HepG2 (cell line): ENCODE measurements at regions not wholly inside any gene's neighbourhood (a gene's known extent, or its start where the extent isn't known, plus 50 kb on each side); places are given as distances from the start of the nearest gene placed in this dataset.

Experiments used
- ATAC-seq: fragments of 200-7000 bp; cut with Tn5 transposase; 3 replicates; pipeline ENCODE4 v1.9.1; 2020; ENCODE audit warnings: mild to moderate bottlenecking, moderate library complexity
- BruUV-seq: library from RNA; stranded (reverse); fragments of 400-500 nt; replicated peaks from 2 replicates; lab custom pipeline; 2021; lab: Mats Ljungman, UMichigan
- CTCF ChIA-PET: fragments of 300-600 bp; formaldehyde crosslinking; extraction: SDS; loops from one replicate; lab custom pipeline; 2021; ENCODE audit warnings: low total read pairs, inconsistent platforms, low intra/inter-chr PET ratio; lab: Yijun Ruan, JAX
- POLR2A ChIA-PET: fragments of 350-600 bp; sonication (Branson Sonifier 250); formaldehyde crosslinking; loops from one replicate; lab custom pipeline; 2020; ENCODE audit warnings: antibody characterized with exemption, inconsistent platforms; lab: Yijun Ruan, JAX
- DNase-seq: peaks from one replicate; pipeline ENCODE4 v3.0.0-alpha.2; 2015; ENCODE audit warnings: low spot score
- FAIRE-seq: peaks from 3 replicates; lab custom pipeline; 2011; peaks lifted over from hg19 to GRCh38; lab: Jason Lieb, UNC
- H2AFZ ChIP-seq: one replicate; pipeline ENCODE4 v1.6.1; 2011; ENCODE audit warnings: low read length, inconsistent platforms
- H3K27ac ChIP-seq: fragments of 300-600 bp; 3 replicates; pipeline ENCODE4 v1.8.0; 2011; ENCODE audit warnings: mixed run types, mild to moderate bottlenecking, mixed read lengths, low read length, inconsistent platforms; ENCODE audit not compliant: insufficient read depth; ENCODE audit errors: extremely low read length
- H3K27me3 ChIP-seq, 2 experiments: fragments of 200-600 bp in 1 of 2; 2 replicates in 1 of 2; 3 replicates in 1 of 2; pipeline versions ENCODE4 v1.6.0 to v1.8.0; 2011; ENCODE audit warnings: low read length in 2 of 2, mild to moderate bottlenecking in 2 of 2, moderate library complexity in 2 of 2, inconsistent platforms in 1 of 2; ENCODE audit not compliant: insufficient read depth in 2 of 2, control insufficient read depth in 1 of 2
- H3K36me3 ChIP-seq, 2 experiments: fragments of 200-600 bp in 1 of 2; replicated peaks in 1 of 2; 2 replicates in 1 of 2; 3 replicates in 1 of 2; pipeline versions ENCODE4 v1.5.1 to v1.8.0; 2011; ENCODE audit warnings: low read length in 2 of 2, inconsistent platforms in 1 of 2; ENCODE audit not compliant: insufficient read depth in 2 of 2, control insufficient read depth in 1 of 2
- H3K4me1 ChIP-seq: 2 replicates; pipeline ENCODE4 v1.5.1; 2012; ENCODE audit warnings: low read length, inconsistent platforms; ENCODE audit not compliant: insufficient read depth
- H3K4me2 ChIP-seq: 2 replicates; pipeline ENCODE4 v1.6.0; 2011; ENCODE audit warnings: low read depth, low read length, inconsistent platforms
- H3K4me3 ChIP-seq, 3 experiments: fragments of 200-600 bp in 1 of 3; sonication (generic), shearing (Covaris generic) in 1 of 3; replicated peaks in 1 of 3; 2 replicates each; pipeline ENCODE4 v1.5.1; 2011 to 2016; ENCODE audit warnings: low read length in 3 of 3, inconsistent platforms in 2 of 3, low read depth in 2 of 3, mild to moderate bottlenecking in 2 of 3, control low read depth in 1 of 3, mixed read lengths in 1 of 3; ENCODE audit not compliant: insufficient read depth in 1 of 3
- H3K79me2 ChIP-seq: one replicate; pipeline ENCODE4 v1.6.1; 2011; ENCODE audit warnings: low read length, inconsistent platforms; ENCODE audit not compliant: insufficient read depth
- H3K9ac ChIP-seq: 2 replicates; pipeline ENCODE4 v1.6.0; 2011; ENCODE audit warnings: mild to moderate bottlenecking, low read depth, low read length, inconsistent platforms; ENCODE audit not compliant: insufficient read depth
- H3K9me3 ChIP-seq: 2 replicates; pipeline ENCODE4 v1.5.1; 2012; ENCODE audit warnings: mild to moderate bottlenecking, low read length
- H4K20me1 ChIP-seq: 2 replicates; pipeline ENCODE4 v1.6.0; 2011; ENCODE audit warnings: inconsistent platforms, mild to moderate bottlenecking, low read length, moderate library complexity; ENCODE audit not compliant: insufficient read depth
- AGO2 ChIP-seq: fragments of 200-400 bp; formaldehyde crosslinking; optimal IDR thresholded peaks from 2 replicates; pipeline ENCODE3; 2017; ENCODE audit warnings: mild to moderate bottlenecking, low read depth, low read length, moderate library complexity
- DNMT3B ChIP-seq: conservative IDR thresholded peaks from 2 replicates; pipeline ENCODE4 v1.6.1; 2016; ENCODE audit warnings: missing biosample characterization, control low read depth
- FOXK2 ChIP-seq: fragments of 450-650 bp; IDR thresholded peaks from 2 replicates; pipeline ENCODE4 v1.6.1; 2016
- GABPA ChIP-seq, 2 experiments: IDR thresholded peaks; 2 replicates each; pipeline ENCODE4 v1.6.1; 2011 to 2016; ENCODE audit warnings: low read depth in 2 of 2, low read length in 1 of 2, missing biosample characterization in 1 of 2, missing genetic modification characterization in 1 of 2
- HIVEP1 ChIP-seq: sonication (generic); formaldehyde crosslinking; IDR thresholded peaks from 2 replicates; pipeline ENCODE4 v1.4.0; 2020; ENCODE audit warnings: mild to moderate bottlenecking, missing genetic modification reagents
- MATR3 ChIP-seq: sonication (generic); formaldehyde crosslinking; IDR thresholded peaks from 2 replicates; pipeline ENCODE4 v1.4.0; 2020; ENCODE audit warnings: missing genetic modification reagents
- POLR2A ChIP-seq, 2 experiments: IDR thresholded peaks; 2 replicates each; pipeline ENCODE4 v1.6.1; 2011; ENCODE audit warnings: low read depth in 2 of 2, low read length in 2 of 2, mild to moderate bottlenecking in 1 of 2, moderate library complexity in 1 of 2; ENCODE audit not compliant: insufficient read depth in 1 of 2
- ZFAT ChIP-seq: sonication (generic); formaldehyde crosslinking; conservative IDR thresholded peaks from 2 replicates; pipeline ENCODE4 v1.8.1; 2023; ENCODE audit warnings: missing genetic modification reagents, inconsistent platforms
- ZNF264 ChIP-seq: sonication (generic); formaldehyde crosslinking; IDR thresholded peaks from 2 replicates; pipeline ENCODE4 v1.4.0; 2020; ENCODE audit warnings: missing genetic modification reagents
- ZNF383 ChIP-seq: sonication (generic); formaldehyde crosslinking; IDR thresholded peaks from 2 replicates; pipeline ENCODE4 v1.4.0; 2020; ENCODE audit warnings: missing genetic modification reagents, mild to moderate bottlenecking, borderline replicate concordance
- WGBS: methylation state at CpG from one replicate; pipeline ENCODE4 v1.1.6; 2017; ENCODE audit warnings: low lambda C conversion rate; 5-methylcytosine and 5-hydroxymethylcytosine counted together
- in situ Hi-C: cut with HindIII; loops from 2 replicates; pipeline ENCODE4 v1.10.0; 2017; ENCODE audit warnings: low pct_unique_long_range_greater_than_20kb; ENCODE audit not compliant: extremely low pct_ligation_motif_present
- intact Hi-C: fragments of 100-400 bp; cut with micrococcal nuclease; formaldehyde crosslinking; loops from one replicate; pipeline ENCODE4 v1.10.0; 2022; ENCODE audit not compliant: unreplicated experiment
- TF ChIP-seq, protein P1 (sequence below): sonication (generic); formaldehyde crosslinking; IDR thresholded peaks from 2 replicates; pipeline ENCODE4 v1.4.0; 2020; ENCODE audit warnings: mild to moderate bottlenecking, missing genetic modification reagents, borderline replicate concordance
- TF ChIP-seq, protein P2 (sequence below): sonication (generic); formaldehyde crosslinking; IDR thresholded peaks from 2 replicates; pipeline ENCODE4 v1.5.0; 2020; ENCODE audit warnings: mild to moderate bottlenecking, missing genetic modification reagents, moderate library complexity
- TF ChIP-seq, protein P3 (sequence below): sonication (generic); formaldehyde crosslinking; conservative IDR thresholded peaks from 2 replicates; pipeline ENCODE4 v1.4.0; 2020; ENCODE audit warnings: missing genetic modification reagents
- TF ChIP-seq, protein P4 (sequence below): sonication (generic); formaldehyde crosslinking; IDR thresholded peaks from 2 replicates; pipeline ENCODE4 v1.8.0; 2022; ENCODE audit warnings: mild to moderate bottlenecking, missing genetic modification reagents, moderate library complexity

DNA sequence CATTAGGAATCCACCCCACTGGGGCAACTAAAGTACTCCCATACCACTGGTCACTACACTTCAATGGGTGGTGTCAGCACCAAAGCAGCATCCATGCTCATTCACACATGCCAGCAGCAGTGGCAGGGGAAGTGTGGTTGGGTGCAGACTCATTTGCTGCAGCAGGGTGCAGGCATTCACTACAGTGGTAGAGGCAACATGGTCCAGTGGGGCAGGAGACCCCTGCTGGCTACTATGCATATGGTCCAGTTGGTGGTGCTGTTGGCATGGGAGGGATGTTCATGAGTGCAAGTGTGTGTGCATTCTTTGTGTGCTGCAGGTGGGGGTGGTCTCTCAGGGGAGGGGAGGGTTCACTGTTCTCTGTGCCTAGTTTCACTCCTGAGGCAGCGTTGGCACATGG is 908.4 kb upstream of the NOVA1 start:
- FAIRE-seq (no peak), ATAC-seq (no peak), DNase-seq (no peak)
- Histone ChIP-seq H3K36me3 (no peaks in the 10 kb centered on the region), H3K4me2 (no peak overlapping the region), H4K20me1 (no peaks in the 10 kb centered on the region), H3K4me3 (no peak overlapping the region), H2AFZ (no peak overlapping the region), H3K4me1 (no peaks in the 10 kb centered on the region), H3K27ac (no peak overlapping the region), H3K9ac (no peak overlapping the region), H3K27me3 (no peaks in the 10 kb centered on the region), H3K79me2 (no peaks in the 10 kb centered on the region), H3K9me3 (peaks cover 96% of the 10 kb centered on the region)
- ChIA-PET CTCF (no interaction called here), POLR2A (no interaction called here)
- TF ChIP-seq GABPA (IDR thresholded peaks at IDR 0.05; ENCODE audit: low read depth, low read length) (peak; percentile 23), GABPA (CRISPR knock-in tag; IDR thresholded peaks at IDR 0.05; ENCODE audit: low read depth) (no peak), ZNF383 (CRISPR knock-in tag) (no peak)
- TF ChIP-seq, protein P1, sequence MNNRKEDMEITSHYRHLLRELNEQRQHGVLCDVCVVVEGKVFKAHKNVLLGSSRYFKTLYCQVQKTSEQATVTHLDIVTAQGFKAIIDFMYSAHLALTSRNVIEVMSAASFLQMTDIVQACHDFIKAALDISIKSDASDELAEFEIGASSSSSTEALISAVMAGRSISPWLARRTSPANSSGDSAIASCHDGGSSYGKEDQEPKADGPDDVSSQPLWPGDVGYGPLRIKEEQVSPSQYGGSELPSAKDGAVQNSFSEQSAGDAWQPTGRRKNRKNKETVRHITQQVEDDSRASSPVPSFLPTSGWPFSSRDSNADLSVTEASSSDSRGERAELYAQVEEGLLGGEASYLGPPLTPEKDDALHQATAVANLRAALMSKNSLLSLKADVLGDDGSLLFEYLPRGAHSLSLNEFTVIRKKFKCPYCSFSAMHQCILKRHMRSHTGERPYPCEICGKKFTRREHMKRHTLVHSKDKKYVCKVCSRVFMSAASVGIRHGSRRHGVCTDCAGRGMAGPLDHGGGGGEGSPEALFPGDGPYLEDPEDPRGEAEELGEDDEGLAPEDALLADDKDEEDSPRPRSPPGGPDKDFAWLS (CRISPR knock-in tag): no peak
- WGBS: 0% methylated on average over 1 of the region's 1 CpG
- no TSS peak for BruUV-seq
- intact Hi-C loops (no loop called here), in situ Hi-C loops (no loop called here)

DNA sequence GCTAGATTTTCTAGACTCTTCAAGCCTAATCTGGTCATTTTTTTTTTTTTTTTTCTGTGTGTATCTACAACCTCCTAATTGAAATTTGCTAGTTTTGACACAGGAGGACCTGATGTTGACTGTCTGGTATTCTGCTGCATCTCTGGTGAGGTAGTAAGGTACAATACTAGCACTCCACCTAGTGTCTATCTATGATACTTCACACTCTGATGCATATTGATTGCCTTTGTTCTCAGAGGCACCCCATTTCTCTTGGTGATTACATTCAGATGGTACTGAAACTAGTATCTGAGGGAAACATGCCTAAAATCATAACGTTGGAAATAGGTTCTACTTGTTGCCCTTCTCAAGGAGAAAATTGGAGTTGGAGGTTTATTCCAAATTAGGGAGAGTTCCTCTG is 930.5 kb upstream of the NOVA1 start:
- FAIRE-seq: peak; percentile 74
- Histone ChIP-seq H3K4me1 (no peaks in the 10 kb centered on the region), H3K27me3 (no peaks in the 10 kb centered on the region), H3K27ac (no peak overlapping the region), H3K36me3 (no peaks in the 10 kb centered on the region), H3K9ac (no peak overlapping the region), H3K4me3 (no peak overlapping the region), H2AFZ (no peak overlapping the region), H3K9me3 (peaks cover 93% of the 10 kb centered on the region), H3K79me2 (no peaks in the 10 kb centered on the region), H3K4me2 (no peak overlapping the region), H4K20me1 (no peaks in the 10 kb centered on the region)
- no TSS peak for BruUV-seq
- 3% methylated on average over 1 of the region's 1 CpG for WGBS
- intact Hi-C loops: loop anchor here (5.0 kb wide), 1 partner anchor 476 kb away; no protein-coding TSS in a partner anchor
- peak; percentile 21 for DNase-seq
- in situ Hi-C loops: no loop called here
- POLR2A ChIA-PET: no interaction called here
- ATAC-seq: peak; percentile 88
- CTCF ChIA-PET: no interaction called here
- TF ChIP-seq ZFAT (no peak), ZNF264 (CRISPR knock-in tag) (no peak), HIVEP1 (CRISPR knock-in tag) (no peak), POLR2A (IDR thresholded peaks at IDR 0.05; ENCODE audit: insufficient read depth in 1 of 2, low read depth in 2 of 2, low read length in 2 of 2) (no peak), FOXK2 (no peak), DNMT3B (CRISPR knock-in tag) (no peak), AGO2 (no peak), MATR3 (CRISPR knock-in tag) (no peak)
- TF ChIP-seq, protein P2, sequence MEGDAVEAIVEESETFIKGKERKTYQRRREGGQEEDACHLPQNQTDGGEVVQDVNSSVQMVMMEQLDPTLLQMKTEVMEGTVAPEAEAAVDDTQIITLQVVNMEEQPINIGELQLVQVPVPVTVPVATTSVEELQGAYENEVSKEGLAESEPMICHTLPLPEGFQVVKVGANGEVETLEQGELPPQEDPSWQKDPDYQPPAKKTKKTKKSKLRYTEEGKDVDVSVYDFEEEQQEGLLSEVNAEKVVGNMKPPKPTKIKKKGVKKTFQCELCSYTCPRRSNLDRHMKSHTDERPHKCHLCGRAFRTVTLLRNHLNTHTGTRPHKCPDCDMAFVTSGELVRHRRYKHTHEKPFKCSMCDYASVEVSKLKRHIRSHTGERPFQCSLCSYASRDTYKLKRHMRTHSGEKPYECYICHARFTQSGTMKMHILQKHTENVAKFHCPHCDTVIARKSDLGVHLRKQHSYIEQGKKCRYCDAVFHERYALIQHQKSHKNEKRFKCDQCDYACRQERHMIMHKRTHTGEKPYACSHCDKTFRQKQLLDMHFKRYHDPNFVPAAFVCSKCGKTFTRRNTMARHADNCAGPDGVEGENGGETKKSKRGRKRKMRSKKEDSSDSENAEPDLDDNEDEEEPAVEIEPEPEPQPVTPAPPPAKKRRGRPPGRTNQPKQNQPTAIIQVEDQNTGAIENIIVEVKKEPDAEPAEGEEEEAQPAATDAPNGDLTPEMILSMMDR (CRISPR knock-in tag): peak; percentile 59
- TF ChIP-seq, protein P3, sequence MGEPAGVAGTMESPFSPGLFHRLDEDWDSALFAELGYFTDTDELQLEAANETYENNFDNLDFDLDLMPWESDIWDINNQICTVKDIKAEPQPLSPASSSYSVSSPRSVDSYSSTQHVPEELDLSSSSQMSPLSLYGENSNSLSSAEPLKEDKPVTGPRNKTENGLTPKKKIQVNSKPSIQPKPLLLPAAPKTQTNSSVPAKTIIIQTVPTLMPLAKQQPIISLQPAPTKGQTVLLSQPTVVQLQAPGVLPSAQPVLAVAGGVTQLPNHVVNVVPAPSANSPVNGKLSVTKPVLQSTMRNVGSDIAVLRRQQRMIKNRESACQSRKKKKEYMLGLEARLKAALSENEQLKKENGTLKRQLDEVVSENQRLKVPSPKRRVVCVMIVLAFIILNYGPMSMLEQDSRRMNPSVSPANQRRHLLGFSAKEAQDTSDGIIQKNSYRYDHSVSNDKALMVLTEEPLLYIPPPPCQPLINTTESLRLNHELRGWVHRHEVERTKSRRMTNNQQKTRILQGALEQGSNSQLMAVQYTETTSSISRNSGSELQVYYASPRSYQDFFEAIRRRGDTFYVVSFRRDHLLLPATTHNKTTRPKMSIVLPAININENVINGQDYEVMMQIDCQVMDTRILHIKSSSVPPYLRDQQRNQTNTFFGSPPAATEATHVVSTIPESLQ (CRISPR knock-in tag): no peak
- TF ChIP-seq, protein P4, sequence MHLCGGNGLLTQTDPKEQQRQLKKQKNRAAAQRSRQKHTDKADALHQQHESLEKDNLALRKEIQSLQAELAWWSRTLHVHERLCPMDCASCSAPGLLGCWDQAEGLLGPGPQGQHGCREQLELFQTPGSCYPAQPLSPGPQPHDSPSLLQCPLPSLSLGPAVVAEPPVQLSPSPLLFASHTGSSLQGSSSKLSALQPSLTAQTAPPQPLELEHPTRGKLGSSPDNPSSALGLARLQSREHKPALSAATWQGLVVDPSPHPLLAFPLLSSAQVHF: no peak
